ENCODE measurements at regions not wholly inside any gene's neighbourhood (a gene's known extent, or its start where the extent isn't known, plus 50 kb on each side); places are given as distances from the start of the nearest gene placed in this dataset.
A peak's percentile ranks its signal among the peaks of the same experiment; 100 is the strongest.

DNA sequence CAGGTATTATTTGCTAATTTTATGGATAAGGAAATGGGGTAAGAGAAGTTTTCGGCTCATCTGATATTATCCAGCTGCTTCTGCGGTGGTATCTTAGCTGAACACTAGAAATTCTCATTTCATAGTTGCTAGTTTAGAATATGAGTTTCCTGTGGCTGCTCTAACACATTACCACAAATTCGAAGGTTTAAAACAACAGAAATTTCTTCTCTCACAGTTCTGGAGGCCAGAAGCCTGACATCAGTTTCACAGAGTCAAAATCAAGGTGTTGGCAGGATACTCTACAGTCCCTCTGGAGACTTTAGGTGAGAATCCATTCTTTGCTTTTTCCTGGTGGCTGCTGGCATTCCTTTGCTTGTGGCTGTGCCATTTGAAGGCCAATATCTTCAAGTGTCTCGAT is 205.9 kb downstream of the PTEN start:
- H3K27ac ChIP-seq (ENCODE audit: low read depth, low read length), result no peak overlapping the region
- H3K27me3 Mint-ChIP-seq, result peaks cover 0 to 1% of the 10 kb centered on the region in 2 donors
- H3K9me3 ChIP-seq (ENCODE audit: low read length), result no peaks in the 10 kb centered on the region
- no peak for DNase-seq
- no peaks in the 10 kb centered on the region for H3K36me3 Mint-ChIP-seq
- no peak overlapping the region for H3K27ac Mint-ChIP-seq
- no peaks in the 10 kb centered on the region for H3K36me3 ChIP-seq (ENCODE audit: insufficient read depth, low read length)
- ChIA-PET POLR2A (no interaction called here), CTCF (interaction anchor here (1.3 kb wide), 1 partner anchor 25 kb away, joined by 3 read pairs; no protein-coding TSS in a partner anchor)
- H3K4me1 ChIP-seq (ENCODE audit: insufficient read depth, low read length), result peaks cover 53% of the 10 kb centered on the region
- no peak overlapping the region for H3K4me3 ChIP-seq (ENCODE audit: low read length)
- no peak overlapping the region for H3K4me3 Mint-ChIP-seq
- H3K4me1 Mint-ChIP-seq, result peaks cover 32 to 38% (median 36%) of the 10 kb centered on the region in 3 donors
- H3K9me3 Mint-ChIP-seq, result peaks cover 0 to 2% (median 0%) of the 10 kb centered on the region in 5 donors
- no peaks in the 10 kb centered on the region for H3K27me3 ChIP-seq (ENCODE audit: insufficient read depth, low read length, poor library complexity, severe bottlenecking)

DNA sequence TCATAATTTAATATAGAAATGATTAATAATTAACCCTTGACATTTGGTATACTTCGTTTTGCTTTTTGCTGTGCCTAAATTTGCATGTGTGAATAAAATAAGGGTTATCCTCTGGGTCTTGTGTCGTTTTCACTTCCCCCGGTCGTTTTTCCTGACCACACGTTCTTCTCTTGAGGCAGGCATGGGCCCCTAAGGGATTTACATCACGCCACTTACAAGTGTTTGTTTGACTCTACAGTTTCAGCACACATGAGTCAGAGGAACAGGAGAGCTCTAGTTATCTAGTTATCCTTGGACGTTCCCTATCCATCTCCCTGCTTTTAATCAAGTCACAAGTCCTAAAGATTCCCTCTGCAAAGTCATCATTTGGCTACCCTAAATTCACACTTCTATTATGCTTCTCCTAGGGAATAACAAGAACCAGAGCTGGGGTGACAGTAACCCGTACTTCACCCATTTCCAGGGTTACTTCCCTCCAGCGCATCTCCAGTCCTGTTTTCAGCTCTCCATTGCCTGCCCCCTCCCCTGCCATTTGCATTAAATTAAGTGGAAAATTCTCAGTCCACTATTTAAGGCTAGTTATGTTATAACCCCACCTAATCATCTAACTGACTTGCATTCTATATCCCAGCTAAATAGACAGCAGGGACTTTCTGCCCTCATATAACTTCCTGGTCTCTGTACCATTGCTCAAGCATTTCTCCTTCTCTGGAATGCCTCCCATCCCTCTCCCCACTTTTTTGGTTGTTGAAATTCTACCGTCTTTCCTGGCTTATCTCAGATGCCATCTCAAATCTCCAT is 206.9 kb downstream of the PTEN start:
- Mint-ChIP-seq H3K4me3 (no peak overlapping the region), H3K36me3 (no peaks in the 10 kb centered on the region), H3K9me3 (peaks cover 0 to 2% (median 0%) of the 10 kb centered on the region in 5 donors), H3K27me3 (peaks cover 0 to under 1% of the 10 kb centered on the region in 2 donors), H3K4me1 (peaks cover 23 to 28% (median 27%) of the 10 kb centered on the region in 3 donors), H3K27ac (no peak overlapping the region)
- ChIA-PET CTCF (no interaction called here), POLR2A (no interaction called here)
- DNase-seq, result no peak
- H3K4me1 ChIP-seq (ENCODE audit: insufficient read depth, low read length), result peaks cover 44% of the 10 kb centered on the region
- no peak overlapping the region for H3K4me3 ChIP-seq (ENCODE audit: low read length)
- H3K9me3 ChIP-seq (ENCODE audit: low read length), result no peaks in the 10 kb centered on the region
- no peak overlapping the region for H3K27ac ChIP-seq (ENCODE audit: low read depth, low read length)
- H3K36me3 ChIP-seq (ENCODE audit: insufficient read depth, low read length), result no peaks in the 10 kb centered on the region
- H3K27me3 ChIP-seq (ENCODE audit: insufficient read depth, low read length, poor library complexity, severe bottlenecking), result no peaks in the 10 kb centered on the region

DNA sequence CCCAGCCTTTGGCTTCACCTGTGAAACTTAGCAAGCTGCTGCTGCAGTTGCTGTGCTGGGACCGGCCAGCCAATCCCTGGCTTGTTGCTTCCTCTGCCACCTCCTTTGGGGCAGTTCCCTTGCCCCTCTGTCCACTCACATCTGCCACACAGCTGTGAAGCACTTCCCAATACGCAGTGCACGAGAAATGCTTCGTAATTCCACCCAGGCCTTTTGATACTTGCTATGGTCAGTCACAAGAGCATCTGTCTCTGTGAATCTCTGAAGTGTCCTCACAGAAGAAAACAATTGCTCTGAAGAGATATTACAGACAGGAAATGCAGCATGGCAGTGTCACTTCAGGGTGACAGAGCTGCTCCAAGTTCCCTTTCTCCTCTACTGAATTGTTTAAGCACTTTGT is 208.5 kb downstream of the PTEN start:
- H3K4me1 ChIP-seq (ENCODE audit: insufficient read depth, low read length), result peaks cover 28% of the 10 kb centered on the region
- H3K4me3 ChIP-seq (ENCODE audit: low read length), result no peak overlapping the region
- no peaks in the 10 kb centered on the region for H3K9me3 ChIP-seq (ENCODE audit: low read length)
- ChIA-PET CTCF (no interaction called here), POLR2A (no interaction called here)
- H3K27me3 Mint-ChIP-seq, result no peaks in the 10 kb centered on the region
- H3K4me3 Mint-ChIP-seq, result no peak overlapping the region
- no peaks in the 10 kb centered on the region for H3K27me3 ChIP-seq (ENCODE audit: insufficient read depth, low read length, poor library complexity, severe bottlenecking)
- no peak for DNase-seq
- no peaks in the 10 kb centered on the region for H3K36me3 ChIP-seq (ENCODE audit: insufficient read depth, low read length)
- H3K27ac Mint-ChIP-seq, result no peak overlapping the region
- no peaks in the 10 kb centered on the region for H3K36me3 Mint-ChIP-seq
- H3K27ac ChIP-seq (ENCODE audit: low read depth, low read length), result no peak overlapping the region
- H3K4me1 Mint-ChIP-seq, result peaks cover 23 to 24% (median 23%) of the 10 kb centered on the region in 3 donors
- H3K9me3 Mint-ChIP-seq, result peaks cover 0 to 2% (median 0%) of the 10 kb centered on the region in 5 donors

DNA sequence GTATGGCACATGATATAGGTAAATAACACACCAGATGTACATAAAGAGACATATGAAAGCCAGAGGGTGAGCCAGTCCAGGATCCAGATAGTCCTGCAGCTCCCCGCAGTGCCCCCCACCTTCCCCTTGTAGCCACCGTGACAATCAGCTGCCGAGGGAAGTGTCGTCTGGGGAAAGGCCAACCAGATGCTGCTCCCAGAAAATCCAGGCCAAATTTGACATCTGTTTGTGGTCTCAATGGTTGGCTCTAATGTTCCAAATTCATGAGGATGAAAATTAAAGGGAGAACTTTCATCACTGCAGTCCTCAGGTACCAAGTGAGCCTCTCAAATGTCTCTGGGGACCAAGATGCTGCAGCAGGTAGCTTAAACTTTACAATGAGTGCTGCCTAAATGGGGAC is 210.3 kb downstream of the PTEN start:
- Mint-ChIP-seq H3K9me3 (peaks cover 0 to 2% (median 0%) of the 10 kb centered on the region in 5 donors), H3K4me1 (peaks cover 12 to 14% (median 14%) of the 10 kb centered on the region in 3 donors), H3K27ac (peak overlapping the region in 1 of 8 donors; percentile 83), H3K36me3 (no peaks in the 10 kb centered on the region), H3K4me3 (no peak overlapping the region), H3K27me3 (no peaks in the 10 kb centered on the region)
- Histone ChIP-seq H3K4me3 (ENCODE audit: low read length) (no peak overlapping the region), H3K36me3 (ENCODE audit: insufficient read depth, low read length) (no peaks in the 10 kb centered on the region), H3K27me3 (ENCODE audit: insufficient read depth, low read length, poor library complexity, severe bottlenecking) (no peaks in the 10 kb centered on the region), H3K9me3 (ENCODE audit: low read length) (no peaks in the 10 kb centered on the region), H3K27ac (ENCODE audit: low read depth, low read length) (no peak overlapping the region), H3K4me1 (ENCODE audit: insufficient read depth, low read length) (peaks cover 10% of the 10 kb centered on the region)
- POLR2A ChIA-PET, result no interaction called here
- CTCF ChIA-PET, result no interaction called here
- no peak for DNase-seq

DNA sequence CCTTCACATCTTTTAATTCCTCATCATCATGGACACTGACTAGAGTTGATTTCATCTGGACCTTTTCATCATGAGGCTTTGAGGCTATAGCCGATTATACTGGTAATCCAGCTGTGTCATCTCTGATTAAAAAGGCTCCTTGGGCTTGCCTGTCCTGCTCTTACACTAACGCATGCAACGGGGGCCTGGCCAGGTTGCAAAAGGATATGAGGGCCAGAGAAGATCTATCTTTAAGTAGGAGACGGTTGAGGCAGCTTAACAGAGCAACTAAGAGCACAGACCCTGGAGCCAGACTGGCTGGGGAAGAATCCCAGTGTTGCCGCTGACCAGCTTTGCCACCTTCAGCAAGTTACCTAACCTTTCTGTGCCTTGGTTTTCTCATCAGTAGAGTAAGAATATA is 211.5 kb downstream of the PTEN start:
- H3K4me3 Mint-ChIP-seq, result no peak overlapping the region
- H3K27me3 ChIP-seq (ENCODE audit: insufficient read depth, low read length, poor library complexity, severe bottlenecking), result no peaks in the 10 kb centered on the region
- no peaks in the 10 kb centered on the region for H3K9me3 ChIP-seq (ENCODE audit: low read length)
- H3K27ac ChIP-seq (ENCODE audit: low read depth, low read length), result no peak overlapping the region
- no peak overlapping the region for H3K4me3 ChIP-seq (ENCODE audit: low read length)
- ChIA-PET POLR2A (no interaction called here), CTCF (interaction anchor here (1.2 kb wide), 1 partner anchor 9 kb away, joined by 3 read pairs; no protein-coding TSS in a partner anchor)
- peaks cover 12 to 14% (median 14%) of the 10 kb centered on the region in 3 donors for H3K4me1 Mint-ChIP-seq
- no peak for DNase-seq
- no peak overlapping the region for H3K27ac Mint-ChIP-seq
- H3K27me3 Mint-ChIP-seq, result no peaks in the 10 kb centered on the region
- no peaks in the 10 kb centered on the region for H3K36me3 ChIP-seq (ENCODE audit: insufficient read depth, low read length)
- H3K36me3 Mint-ChIP-seq, result no peaks in the 10 kb centered on the region
- H3K9me3 Mint-ChIP-seq, result peaks cover 0 to 3% (median 0%) of the 10 kb centered on the region in 5 donors
- no peaks in the 10 kb centered on the region for H3K4me1 ChIP-seq (ENCODE audit: insufficient read depth, low read length)

DNA sequence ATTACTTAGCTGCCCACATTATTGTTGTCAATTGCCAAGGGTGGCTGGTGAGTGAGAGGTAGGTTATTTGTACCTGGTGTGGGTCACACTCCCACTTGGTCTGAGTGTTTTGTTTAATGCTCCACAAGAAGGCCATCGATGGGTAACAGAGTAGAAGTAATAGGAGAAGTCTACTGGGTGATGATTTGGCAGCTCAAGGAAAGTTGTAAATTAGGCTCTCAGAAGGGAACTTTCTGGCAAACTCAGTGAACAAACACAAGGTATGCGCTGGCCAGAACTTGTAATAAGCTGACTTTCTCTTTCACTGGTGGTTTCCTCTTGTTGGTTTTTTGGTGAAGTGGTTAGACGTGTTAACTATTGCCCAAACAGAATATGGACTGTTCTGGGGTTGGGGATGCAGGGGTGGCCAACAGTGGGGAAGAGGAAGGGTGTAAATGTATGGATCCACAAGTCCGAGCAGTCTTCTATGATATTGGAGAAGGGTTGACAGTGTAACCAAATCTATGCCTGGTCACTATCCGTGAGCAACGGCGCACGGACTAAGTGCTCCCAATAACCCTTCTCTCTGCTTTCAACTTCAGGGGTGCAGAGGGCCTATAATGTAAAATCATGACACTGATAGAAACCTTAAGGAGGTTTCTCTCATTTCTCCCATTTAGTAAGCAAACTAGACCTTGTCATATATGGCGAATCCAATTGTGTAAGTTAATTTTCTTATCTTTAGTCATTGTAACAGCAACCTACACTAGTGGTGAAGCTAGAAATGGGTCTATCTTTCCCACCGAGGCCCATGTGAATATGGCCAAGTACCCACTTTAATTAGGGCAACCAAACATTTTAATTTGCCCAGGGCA is 212.8 kb downstream of the PTEN start:
- Mint-ChIP-seq H3K4me3 (peak overlapping the region in 5 of 7 donors; percentile 3 to 28 (median 9)), H3K27ac (no peak overlapping the region), H3K36me3 (no peaks in the 10 kb centered on the region), H3K27me3 (peaks cover 0 to 2% of the 10 kb centered on the region in 2 donors), H3K9me3 (peaks cover 0 to 3% (median 0%) of the 10 kb centered on the region in 5 donors), H3K4me1 (peaks cover 12 to 14% (median 14%) of the 10 kb centered on the region in 3 donors)
- Histone ChIP-seq H3K4me3 (ENCODE audit: low read length) (no peak overlapping the region), H3K4me1 (ENCODE audit: insufficient read depth, low read length) (no peaks in the 10 kb centered on the region), H3K27me3 (ENCODE audit: insufficient read depth, low read length, poor library complexity, severe bottlenecking) (no peaks in the 10 kb centered on the region), H3K9me3 (ENCODE audit: low read length) (no peaks in the 10 kb centered on the region), H3K27ac (ENCODE audit: low read depth, low read length) (no peak overlapping the region), H3K36me3 (ENCODE audit: insufficient read depth, low read length) (no peaks in the 10 kb centered on the region)
- POLR2A ChIA-PET, result no interaction called here
- CTCF ChIA-PET, result no interaction called here
- no peak for DNase-seq

DNA sequence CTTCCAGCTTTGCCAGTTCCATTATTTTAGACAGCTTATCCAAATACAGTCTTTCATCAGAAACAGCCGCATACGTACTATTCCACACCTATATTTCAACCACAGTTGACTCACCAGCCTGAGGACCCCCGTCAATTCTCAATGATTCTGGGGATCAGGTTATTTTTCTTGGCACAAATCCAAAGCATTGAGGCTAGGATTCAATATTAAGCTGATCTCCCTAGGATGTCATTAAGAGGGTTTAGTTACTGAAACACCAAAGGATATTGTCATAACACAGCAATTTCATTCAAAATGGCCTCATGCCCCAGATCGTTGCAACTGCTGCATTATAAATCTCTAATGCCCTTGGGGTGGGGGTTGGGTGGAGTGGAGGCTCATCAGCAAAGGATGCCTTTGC is 214.6 kb downstream of the PTEN start:
- H3K9me3 Mint-ChIP-seq, result peaks cover 0 to 1% (median 0%) of the 10 kb centered on the region in 5 donors
- Histone ChIP-seq H3K4me3 (ENCODE audit: low read length) (no peak overlapping the region), H3K9me3 (ENCODE audit: low read length) (no peaks in the 10 kb centered on the region), H3K4me1 (ENCODE audit: insufficient read depth, low read length) (no peaks in the 10 kb centered on the region), H3K27ac (ENCODE audit: low read depth, low read length) (no peak overlapping the region), H3K36me3 (ENCODE audit: insufficient read depth, low read length) (no peaks in the 10 kb centered on the region), H3K27me3 (ENCODE audit: insufficient read depth, low read length, poor library complexity, severe bottlenecking) (no peaks in the 10 kb centered on the region)
- no peak for DNase-seq
- peaks cover 0 to 2% of the 10 kb centered on the region in 2 donors for H3K27me3 Mint-ChIP-seq
- H3K4me1 Mint-ChIP-seq, result peaks cover 14 to 18% (median 17%) of the 10 kb centered on the region in 3 donors
- no peaks in the 10 kb centered on the region for H3K36me3 Mint-ChIP-seq
- H3K27ac Mint-ChIP-seq, result no peak overlapping the region
- ChIA-PET CTCF (no interaction called here), POLR2A (no interaction called here)
- H3K4me3 Mint-ChIP-seq, result no peak overlapping the region

DNA sequence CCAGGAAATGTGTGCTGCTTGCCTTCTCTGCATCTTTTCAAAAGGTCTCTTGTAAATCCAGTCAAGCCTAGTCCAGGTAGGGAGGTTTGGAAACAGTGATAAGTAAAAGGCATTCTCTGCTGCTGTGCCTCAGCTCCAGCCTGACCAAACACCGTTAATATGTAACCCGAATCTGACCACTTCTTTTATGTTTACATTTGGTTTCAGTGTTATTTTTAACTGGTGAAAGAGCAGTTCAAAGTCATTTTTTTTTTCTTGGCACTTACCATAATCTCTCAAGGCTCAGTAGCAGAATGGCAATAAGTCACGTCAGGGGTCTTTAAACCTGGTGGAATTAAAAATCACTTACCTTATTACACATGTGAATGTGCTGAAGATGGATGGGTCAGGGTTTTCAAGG is 216.8 kb downstream of the PTEN start:
- H3K27ac Mint-ChIP-seq, result no peak overlapping the region
- H3K27ac ChIP-seq (ENCODE audit: low read depth, low read length), result no peak overlapping the region

More for the DNA sequence above, 216.8 kb downstream of the PTEN start:
- Mint-ChIP-seq H3K9me3 (peaks cover 0 to 1% (median 0%) of the 10 kb centered on the region in 5 donors), H3K36me3 (no peaks in the 10 kb centered on the region), H3K4me3 (no peak overlapping the region), H3K27me3 (peaks cover 0 to 2% of the 10 kb centered on the region in 2 donors), H3K4me1 (peaks cover 16 to 20% (median 19%) of the 10 kb centered on the region in 3 donors)
- Histone ChIP-seq H3K4me1 (ENCODE audit: insufficient read depth, low read length) (no peaks in the 10 kb centered on the region), H3K4me3 (ENCODE audit: low read length) (no peak overlapping the region), H3K27me3 (ENCODE audit: insufficient read depth, low read length, poor library complexity, severe bottlenecking) (no peaks in the 10 kb centered on the region), H3K9me3 (ENCODE audit: low read length) (no peaks in the 10 kb centered on the region), H3K36me3 (ENCODE audit: insufficient read depth, low read length) (no peaks in the 10 kb centered on the region)
- DNase-seq, result no peak
- ChIA-PET POLR2A (no interaction called here), CTCF (no interaction called here)

Measured in CD8-positive, alpha-beta memory T cell (primary cell).